OCI-LY3 (cell line): ENCODE measurements at regions not wholly inside any gene's neighbourhood (a gene's known extent, or its start where the extent isn't known, plus 50 kb on each side); places are given as distances from the start of the nearest gene placed in this dataset.

Experiments
- H2AFZ ChIP-seq: fragments of 200-600, 300-600 bp; shearing (Covaris generic); 2 replicates; pipeline ENCODE4 v1.6.0; 2014; ENCODE audit warnings: antibody characterized with exemption, low read depth, low read length
- H3K27ac ChIP-seq: fragments of 200-600, 300-600 bp; sonication (generic); 2 replicates; pipeline ENCODE4 v1.5.1; 2014; ENCODE audit warnings: mild to moderate bottlenecking, low read length, moderate library complexity, mixed read lengths
- H3K27me3 ChIP-seq: fragments of 200-600, 300-600 bp; sonication (generic); 2 replicates; pipeline ENCODE4 v1.6.1; 2014; ENCODE audit warnings: low read depth, low read length, mixed read lengths
- H3K36me3 ChIP-seq: fragments of 200-600, 300-600 bp; sonication (generic); replicated peaks from 2 replicates; pipeline ENCODE3; 2014; ENCODE audit warnings: low read depth, low read length, mixed read lengths
- H3K4me1 ChIP-seq: fragments of 300-600, 200-600 bp; sonication (generic); 2 replicates; pipeline ENCODE4 v1.6.1; 2014; ENCODE audit warnings: low read length, mixed read lengths
- H3K4me2 ChIP-seq: fragments of 200-600, 300-600 bp; sonication (generic); 2 replicates; pipeline ENCODE4 v1.6.1; 2014; ENCODE audit warnings: low read length, mixed read lengths
- H3K4me3 ChIP-seq: fragments of 300-600, 200-600 bp; sonication (generic); 2 replicates; pipeline ENCODE4 v1.5.1; 2014; ENCODE audit warnings: antibody characterized with exemption, mild to moderate bottlenecking, low read length, moderate library complexity
- H3K79me2 ChIP-seq: fragments of 300-600, 200-600 bp; shearing (Covaris generic); 2 replicates; pipeline ENCODE4 v1.6.1; 2014; ENCODE audit warnings: mild to moderate bottlenecking, low read length, mixed read lengths
- H3K9ac ChIP-seq: fragments of 300-600, 200-600 bp; shearing (Covaris generic); 2 replicates; pipeline ENCODE4 v1.6.0; 2014; ENCODE audit warnings: mild to moderate bottlenecking, low read length, moderate library complexity
- H3K9me3 ChIP-seq: fragments of 200-600, 300-600 bp; shearing (Covaris generic); 2 replicates; pipeline ENCODE4 v1.6.1; 2014; ENCODE audit warnings: low read length, mixed read lengths; ENCODE audit not compliant: insufficient read depth
- H4K20me1 ChIP-seq: fragments of 200-600, 300-600 bp; sonication (generic); 2 replicates; pipeline ENCODE4 v1.6.1; 2016; ENCODE audit warnings: low read length, mixed read lengths; ENCODE audit not compliant: insufficient read depth
- CTCF ChIP-seq: fragments of 200-600, 300-600 bp; sonication (generic); IDR thresholded peaks from 2 replicates; pipeline ENCODE4 v1.5.1; 2014; ENCODE audit warnings: antibody characterized with exemption, low read length, low read depth
- EZH2phosphoT487 ChIP-seq: fragments of 200-600 bp; shearing (Covaris generic); IDR thresholded peaks from 2 replicates; pipeline ENCODE4 v1.6.1; 2018; ENCODE audit warnings: antibody characterized with exemption, mixed run types, low read depth

- H3K4me1 ChIP-seq = no peaks in the 10 kb centered on the region
- H3K9ac ChIP-seq = no peak overlapping the region
- no peaks in the 10 kb centered on the region for H3K79me2 ChIP-seq
- H3K4me3 ChIP-seq = no peak overlapping the region
- no peaks in the 10 kb centered on the region for H3K9me3 ChIP-seq
- no peaks in the 10 kb centered on the region for H3K27me3 ChIP-seq
- H3K4me2 ChIP-seq = no peak overlapping the region
- no peaks in the 10 kb centered on the region for H3K36me3 ChIP-seq
- no peak for TF ChIP-seq EZH2phosphoT487
- TF ChIP-seq CTCF = no peak
- no peak overlapping the region for H2AFZ ChIP-seq
- H3K27ac ChIP-seq = no peak overlapping the region
- H4K20me1 ChIP-seq = no peaks in the 10 kb centered on the region
Observed at GRCh38 chr7:19364950-19365349, 219.7 kb upstream of the FERD3L start.

GRCh38 chr7:19362099-19362498, 216.9 kb upstream of the FERD3L start:
- Histone ChIP-seq H3K4me3 (no peak overlapping the region), H4K20me1 (no peaks in the 10 kb centered on the region), H3K27me3 (no peaks in the 10 kb centered on the region), H3K9ac (no peak overlapping the region), H3K4me2 (no peak overlapping the region), H3K79me2 (no peaks in the 10 kb centered on the region), H3K36me3 (no peaks in the 10 kb centered on the region), H2AFZ (no peak overlapping the region), H3K4me1 (no peaks in the 10 kb centered on the region), H3K27ac (no peak overlapping the region), H3K9me3 (no peaks in the 10 kb centered on the region)
- TF ChIP-seq CTCF (no peak), EZH2phosphoT487 (no peak)

- Histone ChIP-seq H4K20me1 (no peaks in the 10 kb centered on the region), H3K27ac (no peak overlapping the region), H2AFZ (no peak overlapping the region), H3K9me3 (no peaks in the 10 kb centered on the region), H3K4me1 (no peaks in the 10 kb centered on the region), H3K4me3 (no peak overlapping the region), H3K9ac (no peak overlapping the region), H3K4me2 (no peak overlapping the region), H3K79me2 (no peaks in the 10 kb centered on the region), H3K27me3 (no peaks in the 10 kb centered on the region), H3K36me3 (no peaks in the 10 kb centered on the region)
- TF ChIP-seq EZH2phosphoT487 = no peak
- no peak for TF ChIP-seq CTCF
Observed at GRCh38 chr7:19353180-19353579, 208.0 kb upstream of the FERD3L start.

- no peak for TF ChIP-seq EZH2phosphoT487
- no peak for TF ChIP-seq CTCF
- Histone ChIP-seq H3K27me3 (no peaks in the 10 kb centered on the region), H3K36me3 (no peaks in the 10 kb centered on the region), H4K20me1 (no peaks in the 10 kb centered on the region), H3K27ac (no peak overlapping the region), H3K4me2 (no peak overlapping the region), H3K9ac (no peak overlapping the region), H3K4me1 (no peaks in the 10 kb centered on the region), H2AFZ (no peak overlapping the region), H3K4me3 (no peak overlapping the region), H3K9me3 (no peaks in the 10 kb centered on the region), H3K79me2 (no peaks in the 10 kb centered on the region)
Observed at GRCh38 chr7:19352305-19352695, 207.1 kb upstream of the FERD3L start.
